Adrenal gland (tissue), 9 donors: ENCODE measurements at regions not wholly inside any gene's neighbourhood (a gene's known extent, or its start where the extent isn't known, plus 50 kb on each side); places are given as distances from the start of the nearest gene placed in this dataset.

Experiments
- DNase-seq, 7 donors: peaks; one replicate each; pipeline ENCODE4 v3.0.0-alpha.2; 2019 to 2020
- H3K27ac ChIP-seq, 5 donors: fragments of 200-600 bp; sonication (generic) in 4 of 5; 1 replicate in 3 of 5; 2 replicates in 2 of 5; pipeline versions ENCODE4 v1.5.1 to v1.8.0; 2016 to 2020; ENCODE audit warnings: mild to moderate bottlenecking in 1 of 5
- H3K27me3 ChIP-seq: fragments of 200-600 bp; 2 replicates; pipeline ENCODE4 v1.8.0; 2021
- H3K36me3 ChIP-seq, 2 donors: fragments of 200-600 bp; replicated peaks in 1 of 2; 1 replicate in 1 of 2; 2 replicates in 1 of 2; pipeline versions ENCODE4 v1.5.1 to v1.8.0; 2018 to 2022
- H3K4me1 ChIP-seq, 2 donors: fragments of 200-600 bp; replicated peaks in 1 of 2; 1 replicate in 1 of 2; 2 replicates in 1 of 2; pipeline versions ENCODE4 v1.5.1 to v1.8.0; 2018 to 2021
- H3K4me3 ChIP-seq, 4 donors: fragments of 200-600 bp; sonication (generic) in 3 of 4; one replicate each; pipeline ENCODE4 v1.5.1; 2016 to 2018
- H3K9me3 ChIP-seq, 3 donors: fragments of 200-600 bp; sonication (generic) in 1 of 3; replicated peaks in 1 of 3; 1 replicate in 2 of 3; 2 replicates in 1 of 3; pipeline versions ENCODE4 v1.5.1 to v1.8.0; 2016 to 2021
- POLR2A ChIP-seq, 2 donors: fragments of 450-650 bp; IDR thresholded peaks; one replicate each; pipeline ENCODE4 v1.6.1; 2017; ENCODE audit warnings: antibody characterized with exemption in 2 of 2, mild to moderate bottlenecking in 2 of 2, moderate library complexity in 1 of 2
- WGBS, 4 donors: extraction: QIAGEN DNeasy Blood & Tissue Kit in 2 of 4; methylation state at CpG; one replicate each; pipeline versions ENCODE4 v1.1.5 to v1.1.7; 2013 to 2017; 5-methylcytosine and 5-hydroxymethylcytosine counted together
- intact Hi-C, 2 donors: fragments of 100-400 bp; cut with DNase I; formaldehyde crosslinking; loops; one replicate each; pipeline versions ENCODE4 v1.14.1 to v1.15.0; 2022 to 2023
- TF ChIP-seq, protein P1 (sequence below), 6 experiments: fragments of 450-650 bp in 4 of 6; fragments of 200-600 bp in 2 of 6; sonication (generic) in 1 of 6; IDR thresholded peaks; 1 replicate in 5 of 6; 2 replicates in 1 of 6; pipeline versions ENCODE4 v1.5.1 to v1.8.0; 2016 to 2021; ENCODE audit warnings: antibody characterized with exemption in 6 of 6, mild to moderate bottlenecking in 2 of 6, moderate library complexity in 1 of 6
- donor health status: healthy with polysubstance abuse.
- donor health status: Bipolar disorder and iron deficiency.
- donor health status: DM: yes; HTN: yes; CAD: no.
- donor health status: DM: no; HTN: no; CAD: no.
- donor health status: DM: no; HTN: no; CAD: no.

DNA sequence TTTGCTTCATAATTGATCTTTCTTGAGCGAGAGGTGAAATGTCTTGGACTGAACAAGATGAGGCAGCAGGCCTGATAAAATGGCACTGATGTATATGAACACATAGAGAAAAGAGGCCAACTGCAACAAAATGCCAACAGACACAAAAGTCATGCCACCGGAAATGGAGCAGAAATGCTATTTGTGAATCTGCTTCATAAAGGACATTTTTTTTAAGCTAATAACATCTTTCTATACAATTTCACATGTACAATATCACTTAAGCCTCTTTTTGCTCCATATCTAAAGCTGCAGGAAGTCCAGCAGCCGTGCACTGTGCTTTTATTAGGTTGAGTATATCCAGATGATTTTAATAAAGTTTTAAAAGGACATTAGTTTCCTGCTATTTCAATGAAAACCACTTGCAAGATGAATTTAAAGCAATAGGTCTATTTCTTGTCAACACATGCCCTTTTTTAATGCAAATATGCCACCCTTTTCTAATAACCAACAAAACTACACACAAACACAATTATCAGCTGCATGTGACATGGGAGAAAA, 169.2 kb upstream of the ADAMTS9 start:
- H3K27me3 ChIP-seq: no peaks in the 10 kb centered on the region
- no peak for DNase-seq
- H3K4me1 ChIP-seq: peaks cover 0 to 3% of the 10 kb centered on the region in 2 donors
- TF ChIP-seq, protein P1, sequence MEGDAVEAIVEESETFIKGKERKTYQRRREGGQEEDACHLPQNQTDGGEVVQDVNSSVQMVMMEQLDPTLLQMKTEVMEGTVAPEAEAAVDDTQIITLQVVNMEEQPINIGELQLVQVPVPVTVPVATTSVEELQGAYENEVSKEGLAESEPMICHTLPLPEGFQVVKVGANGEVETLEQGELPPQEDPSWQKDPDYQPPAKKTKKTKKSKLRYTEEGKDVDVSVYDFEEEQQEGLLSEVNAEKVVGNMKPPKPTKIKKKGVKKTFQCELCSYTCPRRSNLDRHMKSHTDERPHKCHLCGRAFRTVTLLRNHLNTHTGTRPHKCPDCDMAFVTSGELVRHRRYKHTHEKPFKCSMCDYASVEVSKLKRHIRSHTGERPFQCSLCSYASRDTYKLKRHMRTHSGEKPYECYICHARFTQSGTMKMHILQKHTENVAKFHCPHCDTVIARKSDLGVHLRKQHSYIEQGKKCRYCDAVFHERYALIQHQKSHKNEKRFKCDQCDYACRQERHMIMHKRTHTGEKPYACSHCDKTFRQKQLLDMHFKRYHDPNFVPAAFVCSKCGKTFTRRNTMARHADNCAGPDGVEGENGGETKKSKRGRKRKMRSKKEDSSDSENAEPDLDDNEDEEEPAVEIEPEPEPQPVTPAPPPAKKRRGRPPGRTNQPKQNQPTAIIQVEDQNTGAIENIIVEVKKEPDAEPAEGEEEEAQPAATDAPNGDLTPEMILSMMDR (IDR thresholded peaks at IDR 0.05): no peak
- no peak for TF ChIP-seq POLR2A (IDR thresholded peaks at IDR 0.05)
- no peaks in the 10 kb centered on the region for H3K9me3 ChIP-seq
- H3K4me3 ChIP-seq: no peak overlapping the region
- no peak overlapping the region for H3K27ac ChIP-seq
- 82 to 90% (median 88%) methylated on average over 3 of the region's 3 CpGs for WGBS, 4 donors
- H3K36me3 ChIP-seq: no peaks in the 10 kb centered on the region
- intact Hi-C loops: no loop called here

DNA sequence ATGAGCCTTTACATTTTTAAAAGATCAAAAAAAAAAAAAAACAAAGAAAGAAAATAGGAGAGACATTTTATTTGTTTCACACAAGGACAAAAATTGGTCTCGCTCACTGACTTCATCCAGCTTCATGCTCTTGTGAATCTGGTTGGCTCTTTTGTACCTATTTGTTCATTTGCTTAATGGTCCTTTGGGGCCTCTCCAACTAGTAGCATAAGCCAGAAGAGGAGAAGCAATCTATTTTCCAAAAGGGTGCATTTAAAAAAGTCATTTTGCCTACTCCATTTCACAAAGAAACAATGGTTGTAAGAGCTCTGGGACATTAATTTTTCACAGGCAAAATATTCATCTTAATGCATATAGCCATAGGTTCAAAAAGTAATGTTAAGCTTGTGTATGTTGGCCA, 168.3 kb upstream of the ADAMTS9 start:
- no peak overlapping the region for H3K4me3 ChIP-seq
- no peaks in the 10 kb centered on the region for H3K36me3 ChIP-seq
- no peak overlapping the region for H3K27ac ChIP-seq
- H3K27me3 ChIP-seq: no peaks in the 10 kb centered on the region
- no peaks in the 10 kb centered on the region for H3K9me3 ChIP-seq
- DNase-seq: no peak
- no peak for TF ChIP-seq POLR2A (IDR thresholded peaks at IDR 0.05)
- TF ChIP-seq, protein P1 (IDR thresholded peaks at IDR 0.05): no peak
- H3K4me1 ChIP-seq: peaks cover 0 to 3% of the 10 kb centered on the region in 2 donors
- intact Hi-C loops: no loop called here
- 91 to 97% (median 95%) methylated on average over 1 of the region's 1 CpG for WGBS, 4 donors

DNA sequence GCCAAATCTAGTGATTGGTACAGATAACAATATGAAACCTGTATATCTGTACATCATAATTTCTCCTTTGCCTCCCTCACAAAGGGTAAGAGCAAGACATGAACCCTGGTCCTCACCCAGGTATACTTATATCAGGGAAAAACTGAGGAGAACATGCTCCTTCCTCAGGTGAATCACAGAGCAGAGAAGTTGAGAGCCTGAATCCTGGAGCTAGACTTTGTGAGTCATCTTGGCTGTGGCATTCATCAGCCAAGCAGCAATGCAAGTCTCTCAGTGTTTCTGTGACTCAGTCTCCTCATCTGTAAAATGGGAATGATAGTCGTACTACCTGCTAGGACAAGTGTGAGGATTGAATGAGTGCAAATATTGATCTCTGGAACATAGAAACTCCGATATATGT, 165.7 kb upstream of the ADAMTS9 start:
- no peaks in the 10 kb centered on the region for H3K9me3 ChIP-seq
- intact Hi-C loops: no loop called here
- no peaks in the 10 kb centered on the region for H3K36me3 ChIP-seq
- H3K27me3 ChIP-seq: no peaks in the 10 kb centered on the region
- H3K4me3 ChIP-seq: no peak overlapping the region
- DNase-seq: no peak
- H3K4me1 ChIP-seq: no peaks in the 10 kb centered on the region
- TF ChIP-seq, protein P1 (IDR thresholded peaks at IDR 0.05): no peak
- TF ChIP-seq POLR2A (IDR thresholded peaks at IDR 0.05): no peak
- no peak overlapping the region for H3K27ac ChIP-seq
- WGBS, 4 donors: 91 to 96% (median 95%) methylated on average over 2 of the region's 2 CpGs

DNA sequence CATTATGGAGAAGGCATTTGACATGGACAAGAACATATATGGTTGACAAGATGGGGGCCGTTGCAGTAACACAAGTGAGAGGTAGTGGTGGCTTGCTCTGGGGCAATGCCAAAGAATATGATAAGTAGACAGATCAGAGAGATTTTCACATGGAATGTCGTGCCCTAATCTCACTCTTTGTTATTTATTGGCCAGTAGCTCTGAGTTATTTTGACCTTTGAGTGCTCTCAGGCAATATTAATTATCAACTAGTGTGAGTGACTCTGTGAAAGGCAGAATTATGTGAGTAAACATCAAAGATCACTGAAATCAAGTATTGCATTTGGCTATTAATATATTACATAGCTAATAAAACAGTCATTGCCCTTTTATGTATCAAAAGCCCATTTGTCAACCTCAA, 164.9 kb upstream of the ADAMTS9 start:
- no peaks in the 10 kb centered on the region for H3K4me1 ChIP-seq
- H3K36me3 ChIP-seq: no peaks in the 10 kb centered on the region
- no peak for DNase-seq
- H3K4me3 ChIP-seq: no peak overlapping the region
- no peak for TF ChIP-seq POLR2A (IDR thresholded peaks at IDR 0.05)
- TF ChIP-seq, protein P1 (IDR thresholded peaks at IDR 0.05): no peak
- H3K27ac ChIP-seq: no peak overlapping the region
- intact Hi-C loops: no loop called here
- H3K27me3 ChIP-seq: no peaks in the 10 kb centered on the region
- 45 to 56% (median 53%) methylated on average over 2 of the region's 2 CpGs for WGBS, 4 donors
- no peaks in the 10 kb centered on the region for H3K9me3 ChIP-seq
